Esophagus mucosa (tissue), 1 donor: ENCODE measurements at regions not wholly inside any gene's neighbourhood (a gene's known extent, or its start where the extent isn't known, plus 50 kb on each side); places are given as distances from the start of the nearest gene placed in this dataset.
"Not testable (repeated sequence)": the region's sequence is repeated elsewhere in the genome, so short reads cannot be mapped to it uniquely, and the experiment has no call there.

Experiments used
- ATAC-seq: fragments of 200-7000 bp; cut with Tn5 transposase; one replicate; pipeline ENCODE4 v1.9.1; 2020
- donor health status: DM: yes; HTN: yes; CAD: no.

DNA sequence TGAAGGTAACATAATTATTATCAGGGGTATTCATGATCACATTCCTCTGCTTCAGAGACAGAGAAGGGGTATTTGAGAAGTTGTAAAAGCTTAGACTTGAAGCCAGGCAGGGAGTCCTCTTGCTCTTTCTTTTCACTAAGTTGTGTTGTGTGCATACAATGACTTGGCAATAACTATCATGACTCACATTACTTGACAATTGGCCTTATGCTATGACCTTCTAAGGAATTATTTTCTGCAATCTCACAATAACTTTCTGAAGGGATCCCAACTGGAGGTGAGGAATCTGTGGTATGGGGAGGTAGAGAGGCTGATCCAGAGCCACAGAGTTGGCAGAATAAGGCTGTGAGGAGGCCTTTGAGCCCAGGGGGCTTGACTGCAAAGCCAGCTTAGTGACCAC, 622.3 kb downstream of the MTRR start:
- ATAC-seq = no peak

DNA sequence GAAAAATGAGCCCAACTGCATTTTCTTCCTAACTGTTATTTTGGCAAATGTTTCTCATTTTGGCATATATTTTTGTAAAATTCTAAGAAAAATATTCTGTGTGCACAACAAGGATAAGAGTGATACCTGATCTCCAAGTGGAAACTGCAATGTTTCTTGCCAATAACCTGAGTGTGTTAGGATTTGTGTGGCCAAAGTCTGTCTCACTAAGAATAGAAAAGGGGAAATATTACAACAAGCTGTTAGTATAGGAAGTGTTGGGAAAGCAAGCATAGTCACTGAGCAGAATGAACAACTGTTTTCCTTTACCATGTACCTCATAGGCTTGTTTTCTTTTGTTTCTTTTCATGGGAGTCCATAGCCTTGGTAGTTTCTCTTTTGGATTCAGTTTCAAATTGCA, 624.2 kb downstream of the MTRR start:
- no peak for ATAC-seq

DNA sequence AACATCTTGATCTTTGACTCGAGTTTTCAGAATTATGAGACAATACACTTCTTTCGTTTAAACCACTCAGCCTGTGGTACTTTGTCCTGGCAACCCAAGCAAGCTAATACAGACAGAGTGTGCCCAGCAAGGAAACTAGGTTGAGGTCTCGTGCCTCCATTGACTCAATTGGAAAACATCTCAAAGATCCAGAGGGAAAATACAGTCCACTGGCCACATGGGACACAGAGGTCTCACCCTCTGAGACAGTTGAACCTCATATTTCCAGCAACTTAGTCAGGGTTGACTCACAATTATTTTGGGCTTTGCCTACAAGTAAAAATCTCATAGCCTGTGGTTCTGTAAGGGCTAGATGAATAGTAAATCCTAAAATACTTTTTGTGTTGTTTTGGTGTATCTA, 631.5 kb downstream of the MTRR start:
- ATAC-seq = no peak

DNA sequence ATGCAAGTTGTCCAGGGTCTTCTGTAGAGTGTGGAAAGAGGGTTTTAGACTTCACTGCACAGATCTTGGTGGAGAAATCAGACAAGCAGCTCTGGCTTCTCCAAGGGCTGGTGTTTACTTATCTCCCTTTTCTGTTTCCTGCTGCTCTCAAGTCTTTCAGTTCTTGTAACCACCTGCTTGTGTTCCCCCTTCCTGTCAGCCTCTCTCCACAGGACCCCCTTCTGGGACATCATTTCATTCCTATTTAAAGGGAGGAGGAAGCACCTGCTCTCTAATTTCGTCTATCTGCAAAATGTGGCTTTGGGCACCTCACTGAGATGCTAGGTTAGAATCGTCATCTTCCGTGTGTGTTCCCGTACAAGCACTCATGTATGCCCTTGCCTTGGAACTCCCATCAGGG, 636.2 kb downstream of the MTRR start:
- no peak for ATAC-seq

DNA sequence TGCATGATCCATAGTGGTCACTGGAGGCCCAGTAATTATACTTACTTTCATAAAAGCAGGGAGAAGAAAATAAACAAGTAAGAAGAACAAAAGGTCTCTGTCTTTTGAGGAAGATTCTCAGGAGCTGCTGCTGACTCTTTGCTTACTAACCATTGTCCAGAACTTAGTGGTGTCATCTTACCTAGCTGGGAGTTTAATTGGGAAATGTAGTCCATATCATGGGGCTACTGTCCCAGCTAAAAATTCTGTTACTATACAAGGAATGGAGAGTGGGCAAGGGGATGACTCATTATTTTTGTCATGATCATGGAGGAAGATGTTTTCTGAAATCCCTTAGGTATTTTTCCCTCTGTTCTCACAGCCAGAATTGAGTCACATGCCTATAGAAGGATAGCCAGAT, 639.3 kb downstream of the MTRR start:
- no peak for ATAC-seq

DNA sequence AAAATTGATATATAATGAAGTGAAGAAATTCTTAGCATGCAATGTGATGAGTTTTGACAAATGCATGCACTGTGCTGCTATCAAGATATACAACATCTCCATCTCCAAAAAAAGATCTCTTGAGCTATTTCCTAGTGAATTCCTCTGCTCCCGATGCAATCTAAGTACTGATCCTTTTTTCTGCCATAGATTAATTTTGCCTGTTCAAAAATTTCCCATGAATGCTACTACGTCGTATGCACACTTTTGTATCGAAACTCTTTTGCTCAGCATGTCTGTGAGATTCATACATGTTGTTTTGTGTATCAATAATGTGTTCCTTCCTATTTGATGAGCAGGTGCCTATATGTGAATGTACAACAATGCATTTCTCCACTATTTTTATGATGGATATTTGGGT, 647.4 kb downstream of the MTRR start:
- ATAC-seq = no peak

DNA sequence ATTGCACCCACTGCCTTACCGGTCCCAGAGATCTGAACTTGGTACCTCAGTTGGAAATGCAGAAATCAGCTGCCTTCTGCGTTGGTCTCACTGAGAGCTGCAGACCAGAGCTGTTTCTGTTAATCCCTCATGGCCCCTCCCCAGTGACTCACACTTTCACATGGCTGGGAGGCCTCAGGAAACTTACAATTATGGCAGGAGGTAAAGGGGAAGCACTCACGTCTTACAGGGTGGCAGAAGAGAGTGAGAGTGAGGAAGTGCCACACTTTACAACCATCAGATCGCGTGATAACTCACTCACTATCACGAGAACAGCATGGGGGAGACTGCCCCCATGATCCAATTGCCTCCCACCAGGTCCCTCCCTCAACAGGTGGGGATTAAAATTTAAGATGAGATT, 648.5 kb downstream of the MTRR start:
- ATAC-seq = no peak

DNA sequence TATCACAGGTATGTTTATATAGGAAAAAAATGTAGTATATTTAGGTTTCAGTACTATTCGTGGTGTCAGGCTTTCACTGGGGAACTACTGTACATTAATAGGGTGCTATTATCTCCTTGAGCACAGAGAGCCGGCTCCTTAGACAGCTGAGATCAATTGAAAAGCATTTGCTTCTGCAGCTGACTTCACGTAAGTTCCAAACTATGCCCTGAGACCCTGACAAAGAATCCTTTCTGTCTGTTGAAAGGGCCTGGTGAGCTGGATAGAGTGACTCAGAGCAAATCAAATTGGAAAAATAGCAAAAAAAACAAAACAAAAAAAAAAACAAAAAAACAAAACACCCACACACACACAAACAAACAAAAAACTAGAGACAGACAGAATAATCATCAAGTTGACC, 652.0 kb downstream of the MTRR start:
- no peak for ATAC-seq

DNA sequence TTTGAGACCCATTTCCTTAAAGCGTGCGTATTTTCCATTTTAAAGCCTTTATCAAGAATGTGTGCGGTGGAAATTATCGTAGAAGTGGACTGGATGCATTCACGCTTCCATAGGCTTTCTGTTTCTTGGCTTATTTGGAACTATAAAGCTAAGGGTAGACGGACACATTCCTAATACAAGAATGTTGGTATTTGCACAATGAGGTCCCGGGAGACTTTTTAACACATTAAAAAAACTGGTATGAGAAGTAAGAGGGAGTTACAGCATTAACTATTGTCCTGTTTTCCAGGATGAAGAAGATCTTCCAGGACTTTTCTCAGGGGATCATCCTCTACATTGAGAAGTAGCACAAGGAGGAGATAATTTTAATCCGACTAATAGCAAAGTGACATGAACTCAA, 653.0 kb downstream of the MTRR start:
- ATAC-seq = no peak

DNA sequence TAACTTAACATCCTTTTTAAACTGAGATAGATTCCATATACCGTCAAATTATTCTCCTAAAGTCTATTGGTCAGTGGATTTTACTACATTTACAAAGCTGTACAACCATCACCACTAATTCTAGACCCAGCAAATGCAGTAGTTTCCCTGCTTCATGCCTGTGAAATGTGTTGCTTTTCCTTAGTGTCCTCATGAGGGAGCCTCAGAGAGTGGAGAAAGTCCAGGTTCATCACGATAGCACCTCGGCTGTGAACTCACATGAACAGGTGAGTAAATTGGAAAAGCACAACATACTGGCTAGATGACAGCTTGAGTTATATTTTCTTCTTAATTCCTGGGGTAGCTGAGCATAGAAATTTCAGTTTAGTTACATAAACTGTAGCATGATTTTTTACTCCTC, 653.7 kb downstream of the MTRR start:
- ATAC-seq = no peak

DNA sequence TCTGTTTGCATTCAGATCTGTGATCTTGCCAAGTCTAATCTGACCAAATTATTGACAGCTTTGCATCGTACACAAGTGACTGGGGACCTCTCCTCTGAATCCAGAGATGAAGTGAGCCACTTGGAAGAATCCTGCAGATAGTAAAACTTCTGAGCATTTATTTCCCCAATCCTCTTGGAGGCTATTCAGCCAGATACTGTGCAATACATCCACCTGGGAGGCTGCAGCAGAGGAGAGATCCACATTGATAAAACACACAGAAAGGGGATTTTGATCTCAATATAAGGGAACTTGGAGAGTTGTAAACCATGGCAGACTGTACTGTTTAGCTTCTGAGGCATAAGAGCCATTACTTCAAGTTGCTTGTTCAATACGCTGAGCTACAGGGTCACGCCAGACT, 654.6 kb downstream of the MTRR start:
- ATAC-seq = no peak

DNA sequence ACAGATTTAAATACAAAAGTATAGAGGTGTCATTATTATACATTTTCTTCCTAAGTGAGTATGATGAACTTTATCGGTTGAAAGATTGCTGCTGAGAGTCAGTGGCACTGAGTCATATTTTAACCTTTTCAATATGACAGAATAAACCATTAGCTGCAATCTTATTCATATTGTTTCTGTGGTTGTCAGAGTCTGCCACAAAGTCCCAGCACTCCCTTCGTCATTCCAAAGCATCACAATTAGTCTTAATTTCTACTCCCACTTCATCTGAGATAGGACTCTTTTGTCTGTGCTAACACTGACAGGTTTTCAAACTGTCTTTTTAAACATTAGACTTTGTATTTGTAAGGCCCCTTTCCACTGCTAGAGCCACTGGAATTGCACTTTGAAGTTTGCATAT, 656.9 kb downstream of the MTRR start:
- no peak for ATAC-seq

DNA sequence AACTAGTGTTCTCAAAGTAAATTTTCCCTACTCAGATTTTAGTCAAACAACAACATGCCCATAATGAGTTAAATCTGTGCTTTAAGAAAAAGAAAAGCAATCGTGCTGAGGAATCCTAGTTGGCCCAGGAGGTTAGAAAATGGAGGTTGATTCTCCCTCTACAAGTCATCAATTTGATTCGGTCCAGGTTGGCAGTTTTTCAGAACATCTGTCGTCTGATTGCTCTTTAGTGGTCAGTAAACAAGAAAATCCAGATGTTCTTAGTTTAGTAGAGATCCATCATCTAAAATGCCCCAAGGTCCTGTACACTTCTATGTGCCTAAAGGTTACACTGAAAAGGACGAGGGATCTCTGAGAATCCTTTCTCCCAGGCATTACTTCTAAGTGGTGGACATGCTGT, 659.2 kb downstream of the MTRR start:
- ATAC-seq = no peak

DNA sequence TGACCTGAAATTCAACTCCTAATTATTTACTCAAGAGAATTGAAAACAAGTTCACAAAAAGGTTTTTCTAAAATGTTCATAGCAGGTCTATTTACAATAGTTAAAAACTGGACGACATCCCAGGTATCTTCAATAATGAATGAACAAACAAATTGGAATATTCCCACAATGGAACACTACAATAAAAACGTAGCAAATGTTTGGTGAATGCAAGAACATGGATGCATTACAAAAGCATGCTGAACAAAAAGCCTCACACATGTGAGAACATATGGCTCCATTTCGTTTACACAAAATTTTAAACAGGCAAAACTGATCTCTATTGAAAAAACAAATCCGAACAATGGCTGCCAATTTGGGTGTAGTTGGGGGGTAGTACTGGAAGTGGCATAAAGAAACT, 669.9 kb downstream of the MTRR start:
- no peak for ATAC-seq

DNA sequence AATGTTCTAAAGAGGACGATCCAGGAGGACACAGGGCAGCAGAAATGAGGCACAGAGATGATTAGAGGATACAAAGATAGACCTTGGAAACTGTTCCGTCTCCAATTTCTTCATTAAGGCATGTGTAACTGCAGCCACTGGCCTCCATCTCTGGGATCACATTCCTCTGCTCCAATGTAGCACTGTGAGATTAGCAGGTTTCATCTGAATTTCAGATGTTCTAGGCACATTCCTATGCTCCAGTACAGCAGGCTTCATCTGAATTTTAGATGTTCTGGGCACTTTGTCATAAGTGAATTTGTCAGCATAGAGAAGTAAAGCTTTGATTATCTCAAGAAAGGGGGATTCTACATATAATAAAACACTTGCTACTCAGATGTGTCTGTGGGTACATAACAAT, 671.4 kb downstream of the MTRR start:
- ATAC-seq = no peak

DNA sequence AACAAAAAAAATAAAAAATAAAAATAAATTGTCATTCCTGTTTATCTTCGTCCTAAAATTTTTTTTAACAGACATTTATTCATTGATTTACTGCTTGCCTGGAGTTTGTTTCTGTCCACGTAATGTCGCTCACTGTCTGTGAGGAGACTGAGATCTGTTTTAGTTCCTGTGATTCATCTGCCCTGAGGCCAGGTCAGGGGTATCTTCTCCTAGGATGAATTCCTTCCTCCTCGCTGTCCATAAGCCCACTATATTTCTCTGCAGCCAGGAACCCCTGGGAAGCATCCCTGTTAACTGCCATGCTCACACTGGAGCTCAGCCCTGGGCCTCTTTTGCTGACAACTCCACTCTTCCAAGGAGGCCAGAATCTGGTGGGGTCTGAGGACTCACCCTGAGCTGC, 682.0 kb downstream of the MTRR start:
- ATAC-seq = no peak

DNA sequence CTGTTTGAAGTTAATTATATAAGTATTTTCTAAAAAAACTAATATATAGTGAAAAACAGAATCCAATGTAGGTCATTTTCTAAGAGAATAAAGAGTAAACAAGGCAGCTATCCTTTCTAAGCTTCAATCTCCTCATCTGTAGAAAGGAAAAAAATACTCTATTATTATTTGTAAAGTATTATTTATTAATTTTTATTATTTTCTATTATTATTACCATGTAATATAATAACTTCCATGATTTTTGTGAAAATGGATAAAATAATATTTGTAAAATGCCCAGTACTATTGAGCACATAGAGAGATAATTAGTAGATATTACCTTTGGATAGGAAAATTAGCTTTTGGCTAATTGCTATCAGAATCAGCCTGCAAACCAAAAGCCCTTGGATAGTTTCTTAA, 684.4 kb downstream of the MTRR start:
- no peak for ATAC-seq

DNA sequence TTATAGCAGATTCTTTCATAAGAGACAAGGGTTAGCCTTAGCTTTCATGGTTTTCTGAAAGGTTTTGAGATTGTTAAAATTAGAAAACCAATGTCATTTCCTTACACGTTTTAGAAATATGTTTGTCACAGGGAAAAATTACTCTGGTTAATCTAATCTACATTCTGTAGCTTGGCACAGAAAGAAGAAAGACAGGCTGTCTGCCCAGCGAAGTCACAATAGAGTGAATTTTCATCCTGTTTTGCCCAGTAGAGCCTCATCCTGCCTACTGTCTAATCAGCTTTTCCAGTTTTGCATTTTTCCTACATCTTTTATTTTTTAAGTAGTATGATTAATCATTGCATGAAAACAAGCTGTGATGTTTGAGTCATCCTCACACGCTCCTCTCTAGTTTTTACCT, 688.8 kb downstream of the MTRR start:
- ATAC-seq = no peak

DNA sequence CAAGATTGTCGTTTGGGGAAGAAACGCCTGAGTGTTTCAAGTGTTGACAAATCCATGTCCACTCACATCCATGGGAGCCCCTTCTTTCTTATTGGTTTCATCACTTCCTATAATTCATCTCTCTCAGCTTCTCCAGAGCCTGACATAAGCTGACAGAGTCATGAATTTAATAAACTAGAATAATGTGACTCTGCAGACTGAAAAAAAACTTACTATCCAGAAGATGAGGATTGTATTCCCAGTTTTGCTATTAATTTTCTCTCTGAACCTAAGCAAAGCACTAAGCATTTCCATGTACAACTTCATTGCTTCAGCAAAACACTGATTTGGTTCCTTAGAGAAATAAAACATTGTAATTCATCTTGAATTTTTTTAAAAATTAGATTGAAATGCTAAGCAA, 691.8 kb downstream of the MTRR start:
- no peak for ATAC-seq

DNA sequence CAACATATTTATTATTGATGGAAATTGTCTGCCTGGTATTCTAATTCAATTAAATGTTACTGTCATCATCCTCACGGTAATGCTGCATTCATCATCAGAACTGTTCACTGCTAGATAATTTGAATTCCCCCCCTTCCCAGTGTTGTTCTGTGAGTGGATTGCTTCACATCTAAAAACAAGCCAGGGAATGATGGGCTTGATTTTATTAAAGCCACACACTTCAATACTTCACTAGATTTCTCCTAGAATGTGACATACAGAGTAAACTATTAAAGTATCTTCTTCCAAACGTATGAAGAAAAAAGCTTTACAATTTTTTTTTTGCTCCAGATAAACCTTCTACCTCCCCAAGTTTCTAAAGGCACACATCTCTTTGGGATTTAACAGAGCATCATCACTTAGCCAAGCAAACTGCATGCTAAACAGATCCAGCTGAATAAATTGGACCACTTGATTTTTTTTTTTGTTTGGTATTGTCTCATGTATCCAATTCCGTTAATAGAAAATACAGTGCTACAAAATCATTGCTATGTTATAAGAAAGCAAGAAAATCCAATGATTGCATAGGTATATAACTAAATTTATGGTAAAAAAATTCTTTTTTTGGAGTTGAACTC, 692.4 kb downstream of the MTRR start:
- no peak for ATAC-seq

DNA sequence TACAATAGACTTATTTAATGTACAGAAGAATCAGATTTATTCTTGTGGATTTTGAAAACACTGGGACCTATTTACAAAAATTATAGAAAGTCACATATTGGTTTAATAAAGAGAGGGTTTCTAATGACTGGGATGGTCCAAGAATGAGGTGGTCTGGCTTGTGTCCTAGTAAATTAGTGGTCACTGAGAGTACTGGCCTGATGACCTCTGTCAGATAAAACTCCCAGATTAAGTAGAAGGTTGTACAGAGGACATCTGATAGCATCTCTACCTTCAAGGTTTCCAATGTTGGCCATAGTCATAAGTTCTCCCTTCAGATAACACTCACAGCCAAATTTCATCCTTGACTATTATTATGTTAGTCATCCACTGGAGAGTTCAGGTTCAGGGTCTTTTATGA, 692.9 kb downstream of the MTRR start:
- no peak for ATAC-seq

DNA sequence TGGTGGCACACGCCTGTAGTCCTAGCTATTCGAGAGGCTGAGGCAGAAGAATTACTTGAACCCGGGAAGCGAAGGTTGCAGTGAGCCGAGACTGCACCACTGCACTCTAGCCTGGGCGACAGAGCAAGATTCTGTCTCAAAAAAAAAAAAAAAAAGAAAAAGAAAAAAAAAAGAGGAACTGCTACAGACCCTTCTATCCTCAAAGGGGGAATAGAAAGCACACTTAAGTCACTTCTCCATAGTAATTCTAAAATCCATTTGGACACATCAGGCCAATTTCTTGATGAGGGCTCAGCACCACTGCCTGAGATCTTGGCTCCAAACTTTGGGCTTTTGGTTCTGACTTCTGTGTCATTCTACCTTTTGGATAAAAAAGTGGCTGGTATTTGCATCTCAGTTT, 694.6 kb downstream of the MTRR start:
- not testable (repeated sequence) for ATAC-seq

DNA sequence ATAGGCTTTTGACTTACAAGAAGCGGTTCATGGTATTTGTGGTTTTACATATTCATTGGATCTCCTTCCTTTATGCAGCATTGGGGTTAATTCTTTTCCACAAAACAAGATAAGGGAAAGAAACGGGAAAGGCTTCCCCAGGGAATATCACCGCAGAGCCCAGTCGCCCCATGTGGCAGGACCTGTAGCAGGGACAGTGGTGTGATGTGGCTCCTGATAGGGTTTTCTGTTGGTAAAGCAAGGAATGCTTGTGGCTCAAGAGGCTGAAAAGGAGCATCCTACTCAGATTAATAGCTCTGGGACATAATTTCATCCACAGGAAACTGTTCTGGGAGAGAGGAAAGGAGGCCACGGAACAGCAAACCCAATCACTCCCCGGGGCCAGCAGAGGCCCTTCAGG, 699.9 kb downstream of the MTRR start:
- ATAC-seq = no peak

DNA sequence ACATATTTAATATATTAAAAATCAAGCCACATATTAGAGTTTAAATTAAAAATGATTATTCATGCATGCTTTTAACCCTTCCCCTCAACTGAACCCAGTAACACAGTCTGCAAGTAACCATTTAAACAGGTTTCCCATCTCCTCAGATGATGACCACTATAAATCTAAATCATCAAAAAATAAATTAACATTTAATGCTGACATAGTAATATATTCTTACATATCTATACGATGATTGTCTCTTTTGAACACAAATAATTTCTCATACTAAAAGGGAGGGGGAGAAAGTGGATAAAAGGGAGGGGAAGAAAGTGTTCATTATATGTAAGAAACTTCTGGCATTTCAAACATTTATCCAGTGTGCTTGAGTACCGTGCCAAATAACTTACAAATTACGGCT, 701.6 kb downstream of the MTRR start:
- ATAC-seq = no peak

DNA sequence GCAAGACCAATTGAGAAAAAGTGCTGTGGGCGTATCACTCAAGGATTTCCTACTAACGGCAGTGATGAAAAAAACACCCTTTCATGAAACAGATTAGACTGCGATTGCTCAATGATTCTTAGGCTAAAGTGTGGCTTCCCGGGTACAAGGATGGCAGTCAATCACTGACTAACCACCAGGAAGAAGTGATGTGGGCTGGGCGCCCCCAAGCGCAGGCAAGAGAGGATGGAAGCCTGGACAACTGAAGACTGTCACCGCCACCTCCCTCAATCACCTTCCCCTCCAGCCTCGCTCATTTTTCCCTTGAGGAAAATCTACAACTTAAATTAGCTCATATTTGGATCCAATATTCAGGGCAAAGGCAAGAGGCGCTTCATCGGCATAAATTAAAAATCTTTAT, 707.2 kb downstream of the MTRR start:
- ATAC-seq = no peak

DNA sequence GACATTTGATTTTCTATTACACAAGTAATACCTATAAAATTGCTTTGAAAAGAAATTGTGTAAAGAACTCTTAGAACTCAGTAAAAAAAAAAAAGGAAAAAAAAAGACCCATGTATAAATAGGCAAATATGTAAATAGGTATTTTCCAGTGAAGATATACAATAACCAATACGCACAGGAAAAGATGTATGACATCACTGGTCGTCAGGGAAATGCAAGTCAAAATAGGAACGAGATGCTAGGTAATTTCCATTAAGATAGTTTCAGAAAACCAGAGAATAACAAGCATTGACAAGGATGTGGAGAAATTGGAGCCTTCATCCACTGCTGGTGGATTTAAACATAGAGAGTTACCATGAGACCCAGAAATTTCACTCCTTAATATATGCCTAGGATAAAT, 708.8 kb downstream of the MTRR start:
- ATAC-seq = no peak
